Motor neuron (in vitro differentiated cells): ENCODE measurements at regions not wholly inside any gene's neighbourhood (a gene's known extent, or its start where the extent isn't known, plus 50 kb on each side); places are given as distances from the start of the nearest gene placed in this dataset.

ENCODE experiments used
- ATAC-seq, 8 experiments: fragments of 200-7000 bp; cut with Tn5 transposase; replicated peaks in 6 of 8; 2 replicates each; pipeline ENCODE4 v1.8.0; 2021; ENCODE audit warnings: mild to moderate bottlenecking in 8 of 8, moderate library complexity in 8 of 8
- H3K27ac ChIP-seq, 2 donors: fragments of 250-450 bp; sonication (Bioruptor Pico); 2 replicates each; pipeline ENCODE4 v1.9.0; 2021; ENCODE audit warnings: antibody characterized with exemption in 2 of 2, mild to moderate bottlenecking in 2 of 2, moderate library complexity in 1 of 2
- H3K4me1 ChIP-seq, 2 donors: fragments of 250-450 bp; sonication (Bioruptor Pico); replicated peaks in 1 of 2; 2 replicates each; pipeline ENCODE4 v1.6.1; 2021; ENCODE audit warnings: antibody characterized with exemption in 2 of 2, mild to moderate bottlenecking in 2 of 2, moderate library complexity in 1 of 2
- H3K4me3 ChIP-seq, 5 donors: fragments of 250-450 bp; sonication (Bioruptor Pico); 2 replicates each; pipeline ENCODE4 v1.9.0; 2021; ENCODE audit warnings: antibody characterized with exemption in 5 of 5, mild to moderate bottlenecking in 5 of 5, moderate library complexity in 4 of 5
- WGBS, 10 experiments: fragments of 450-650 bp; shearing (Covaris generic); methylation state at CpG; one replicate each; pipeline ENCODE4 v1.0.0; 2022; 5-methylcytosine and 5-hydroxymethylcytosine counted together
- in situ Hi-C, 9 experiments: fragments of 400-800 bp; cut with MboI; loops; one replicate each; pipeline ENCODE4 v1.15.0; 2021; ENCODE audit warnings: low sequenced_read_pairs in 9 of 9, low pct_unique_long_range_greater_than_20kb in 2 of 9; ENCODE audit not compliant: unreplicated experiment in 9 of 9

- in situ Hi-C loops = no loop called here
- Histone ChIP-seq H3K4me1 (peaks cover 0 to under 1% of the 10 kb centered on the region in 2 donors), H3K4me3 (no peak overlapping the region), H3K27ac (no peak overlapping the region)
- WGBS, 10 experiments = 0 to 100% (median 77%) methylated on average over 1 of the region's 1 CpG; no CpG with 5 or more reads in 3 of the 10 experiments
- no peak for ATAC-seq
Measured at GRCh38 chr16:73732143-73732542, 564.5 kb upstream of the PSMD7 start.

GRCh38 chr16:73730481-73731090 is 566.0 kb upstream of the PSMD7 start:
- 27 to 96% (median 90%) methylated on average over 3 to 15 of the region's 15 CpGs for WGBS, 10 experiments
- H3K27ac ChIP-seq = no peak overlapping the region
- in situ Hi-C loops = no loop called here
- peaks cover 0 to under 1% of the 10 kb centered on the region in 2 donors for H3K4me1 ChIP-seq
- H3K4me3 ChIP-seq = no peak overlapping the region
- ATAC-seq = no peak

GRCh38 chr16:73725156-73725555 is 571.5 kb upstream of the PSMD7 start:
- no peak overlapping the region for H3K4me3 ChIP-seq
- H3K4me1 ChIP-seq = peaks cover 0 to 14% of the 10 kb centered on the region in 2 donors
- H3K27ac ChIP-seq = no peak overlapping the region
- in situ Hi-C loops = no loop called here
- 20 to 92% (median 83%) methylated on average over 1 to 3 of the region's 3 CpGs; no CpG with 5 or more reads in 6 of the 10 experiments for WGBS, 10 experiments
- ATAC-seq = no peak

GRCh38 chr16:73724503-73724902 is 572.1 kb upstream of the PSMD7 start:
- peak in 1 of 8 experiments; percentile 78 for ATAC-seq
- Histone ChIP-seq H3K4me1 (peaks cover 0 to 14% of the 10 kb centered on the region in 2 donors), H3K4me3 (no peak overlapping the region), H3K27ac (no peak overlapping the region)
- 0 to 80% (median 57%) methylated on average over 1 to 2 of the region's 2 CpGs; no CpG with 5 or more reads in 5 of the 10 experiments for WGBS, 10 experiments
- in situ Hi-C loops = no loop called here

- in situ Hi-C loops = no loop called here
- Histone ChIP-seq H3K4me1 (peaks cover 43 to 53% of the 10 kb centered on the region in 2 donors), H3K27ac (no peak overlapping the region), H3K4me3 (no peak overlapping the region)
- peak in 1 of 8 experiments; percentile 46 for ATAC-seq
- 25 to 80% (median 40%) methylated on average over 1 to 10 of the region's 11 CpGs; no CpG with 5 or more reads in 1 of the 10 experiments for WGBS, 10 experiments
Measured at GRCh38 chr16:73717266-73717974, 579.2 kb upstream of the PSMD7 start.

- no peak overlapping the region for H3K4me3 ChIP-seq
- WGBS, 10 experiments = 8 to 100% (median 78%) methylated on average over 1 to 6 of the region's 8 CpGs
- no peak for ATAC-seq
- H3K27ac ChIP-seq = no peak overlapping the region
- peaks cover 64 to 76% of the 10 kb centered on the region in 2 donors for H3K4me1 ChIP-seq
- in situ Hi-C loops = no loop called here
Measured at GRCh38 chr16:73714976-73715375, 581.6 kb upstream of the PSMD7 start.

GRCh38 chr16:73713778-73714495 is 582.7 kb upstream of the PSMD7 start:
- Histone ChIP-seq H3K4me3 (no peak overlapping the region), H3K4me1 (peaks cover 64 to 76% of the 10 kb centered on the region in 2 donors), H3K27ac (no peak overlapping the region)
- in situ Hi-C loops = no loop called here
- 47 to 100% (median 66%) methylated on average over 3 to 11 of the region's 12 CpGs; no CpG with 5 or more reads in 1 of the 10 experiments for WGBS, 10 experiments
- ATAC-seq = peak in 6 of 8 experiments; percentile 13 to 58 (median 25)

- Histone ChIP-seq H3K27ac (no peak overlapping the region), H3K4me3 (no peak overlapping the region), H3K4me1 (peaks cover 64 to 76% of the 10 kb centered on the region in 2 donors)
- in situ Hi-C loops = no loop called here
- 16 to 86% (median 44%) methylated on average over 1 to 8 of the region's 8 CpGs for WGBS, 10 experiments
- ATAC-seq = peak in 6 of 8 experiments; percentile 27 to 65 (median 38)
Measured at GRCh38 chr16:73713251-73713650, 583.4 kb upstream of the PSMD7 start.

GRCh38 chr16:73711406-73712080 is 585.1 kb upstream of the PSMD7 start:
- Histone ChIP-seq H3K4me1 (peaks cover 50 to 62% of the 10 kb centered on the region in 2 donors), H3K27ac (no peak overlapping the region), H3K4me3 (no peak overlapping the region)
- peak in 4 of 8 experiments; percentile 12 to 33 (median 24) for ATAC-seq
- 17 to 94% (median 73%) methylated on average over 1 to 3 of the region's 4 CpGs for WGBS, 10 experiments
- in situ Hi-C loops = no loop called here

GRCh38 chr16:73710526-73710925 is 586.1 kb upstream of the PSMD7 start:
- WGBS, 10 experiments = 47 to 82% (median 61%) methylated on average over 3 to 7 of the region's 9 CpGs; no CpG with 5 or more reads in 6 of the 10 experiments
- H3K4me3 ChIP-seq = no peak overlapping the region
- ATAC-seq = peak in 1 of 8 experiments; percentile 3
- in situ Hi-C loops = no loop called here
- H3K27ac ChIP-seq = no peak overlapping the region
- peaks cover 43 to 52% of the 10 kb centered on the region in 2 donors for H3K4me1 ChIP-seq

GRCh38 chr16:73707863-73708262 is 588.8 kb upstream of the PSMD7 start:
- in situ Hi-C loops = no loop called here
- peak in 3 of 8 experiments; percentile 24 to 62 (median 50) for ATAC-seq
- Histone ChIP-seq H3K4me1 (peaks cover 26 to 36% of the 10 kb centered on the region in 2 donors), H3K27ac (no peak overlapping the region), H3K4me3 (no peak overlapping the region)
- WGBS, 10 experiments = 8 to 100% (median 72%) methylated on average over 1 to 3 of the region's 3 CpGs; no CpG with 5 or more reads in 2 of the 10 experiments

GRCh38 chr16:73703891-73704290 is 592.7 kb upstream of the PSMD7 start:
- ATAC-seq = no peak
- Histone ChIP-seq H3K4me1 (peaks cover 0 to 29% of the 10 kb centered on the region in 2 donors), H3K27ac (no peak overlapping the region), H3K4me3 (no peak overlapping the region)
- 25 to 100% (median 87%) methylated on average over 1 to 6 of the region's 6 CpGs; no CpG with 5 or more reads in 1 of the 10 experiments for WGBS, 10 experiments
- in situ Hi-C loops = no loop called here
